ENCODE measurements at regions not wholly inside any gene's neighbourhood (a gene's known extent, or its start where the extent isn't known, plus 50 kb on each side); places are given as distances from the start of the nearest gene placed in this dataset.
A peak's percentile ranks its signal among the peaks of the same experiment; 100 is the strongest.

GRCh38 chr12:67428431-67428830 lies 159.3 kb downstream of the CAND1 start:
- intact Hi-C loops (cut with DNase I; ENCODE audit: low total_unique reads): no loop called here
- Histone ChIP-seq H3K4me1 (peaks cover 3% of the 10 kb centered on the region), H3K27ac (no peak overlapping the region), H3K36me3 (ENCODE audit: low read depth, missing control alignments) (no peaks in the 10 kb centered on the region), H3K4me3 (no peak overlapping the region), H3K27me3 (no peaks in the 10 kb centered on the region), H3K9me3 (no peaks in the 10 kb centered on the region)
- WGBS, 2 donors: 80 to 89% methylated on average over 2 of the region's 2 CpGs
- TF ChIP-seq CTCF (IDR thresholded peaks at IDR 0.05): no peak
- no peak for TF ChIP-seq POLR2A (IDR thresholded peaks at IDR 0.05)
- DNase-seq: no peak

GRCh38 chr12:67430708-67431335 lies 161.7 kb downstream of the CAND1 start:
- peak; percentile 77 for DNase-seq
- peaks cover 3% of the 10 kb centered on the region for H3K4me1 ChIP-seq
- intact Hi-C loops (cut with DNase I; ENCODE audit: low total_unique reads): no loop called here
- H3K27me3 ChIP-seq: no peaks in the 10 kb centered on the region
- 31 to 41% methylated on average over 9 of the region's 9 CpGs for WGBS, 2 donors
- peak in 1 of 3 experiments; percentile 29 for TF ChIP-seq CTCF (IDR thresholded peaks at IDR 0.05)
- no peak for TF ChIP-seq POLR2A (IDR thresholded peaks at IDR 0.05)
- H3K36me3 ChIP-seq (ENCODE audit: low read depth, missing control alignments): no peaks in the 10 kb centered on the region
- H3K9me3 ChIP-seq: no peaks in the 10 kb centered on the region
- peak overlapping the region in 1 of 2 donors; percentile 44 for H3K27ac ChIP-seq
- H3K4me3 ChIP-seq: no peak overlapping the region

DNA sequence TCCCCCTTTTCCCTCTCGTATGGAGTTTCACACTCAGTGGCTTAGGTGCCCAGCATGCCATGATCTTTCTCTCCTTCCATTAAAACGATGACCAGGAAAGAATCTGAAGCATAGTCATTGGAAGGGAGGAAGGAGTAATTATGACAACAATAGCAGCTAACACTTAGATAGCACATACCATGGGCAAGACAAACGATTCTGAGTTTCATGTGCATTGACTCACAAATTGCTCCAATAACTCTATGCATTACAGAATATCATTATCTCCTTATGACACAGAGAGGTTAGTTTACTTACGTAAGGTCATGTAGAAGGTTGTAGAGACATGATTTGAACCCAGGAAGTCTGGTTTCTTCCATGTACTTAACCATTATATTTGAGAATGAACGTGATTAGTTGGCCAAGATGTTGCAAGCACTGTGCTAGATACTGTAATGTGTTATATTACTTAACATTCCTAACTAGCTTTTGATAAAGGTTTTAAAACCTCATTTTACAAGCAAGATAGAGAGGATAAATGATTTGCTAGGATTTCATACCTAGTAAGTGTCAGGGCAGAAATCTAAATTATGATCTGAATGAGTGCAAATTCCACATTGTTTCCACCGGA lies 162.4 kb downstream of the CAND1 start:
- no peaks in the 10 kb centered on the region for H3K9me3 ChIP-seq
- intact Hi-C loops (cut with DNase I; ENCODE audit: low total_unique reads): no loop called here
- H3K4me1 ChIP-seq: peaks cover 3% of the 10 kb centered on the region
- TF ChIP-seq POLR2A (IDR thresholded peaks at IDR 0.05) (no peak), CTCF (IDR thresholded peaks at IDR 0.05) (no peak)
- no peak for DNase-seq
- 40% methylated on average over 6 of the region's 6 CpGs for WGBS, 2 donors
- H3K27ac ChIP-seq: peak overlapping the region in 1 of 2 donors; percentile 20
- no peak overlapping the region for H3K4me3 ChIP-seq
- no peaks in the 10 kb centered on the region for H3K36me3 ChIP-seq (ENCODE audit: low read depth, missing control alignments)
- no peaks in the 10 kb centered on the region for H3K27me3 ChIP-seq

GRCh38 chr12:67433385-67434175 lies 164.4 kb downstream of the CAND1 start:
- no peaks in the 10 kb centered on the region for H3K27me3 ChIP-seq
- H3K4me3 ChIP-seq: no peak overlapping the region
- H3K4me1 ChIP-seq: peaks cover 3% of the 10 kb centered on the region
- DNase-seq: no peak
- no peaks in the 10 kb centered on the region for H3K9me3 ChIP-seq
- TF ChIP-seq POLR2A (IDR thresholded peaks at IDR 0.05) (no peak), CTCF (IDR thresholded peaks at IDR 0.05) (no peak)
- intact Hi-C loops (cut with DNase I; ENCODE audit: low total_unique reads): no loop called here
- H3K36me3 ChIP-seq (ENCODE audit: low read depth, missing control alignments): no peaks in the 10 kb centered on the region
- WGBS, 2 donors: 79 to 86% methylated on average over 6 of the region's 6 CpGs
- H3K27ac ChIP-seq: no peak overlapping the region

Measured in testis (tissue), 2 donors.